ENCODE measurements at regions not wholly inside any gene's neighbourhood (a gene's known extent, or its start where the extent isn't known, plus 50 kb on each side); places are given as distances from the start of the nearest gene placed in this dataset.

DNA sequence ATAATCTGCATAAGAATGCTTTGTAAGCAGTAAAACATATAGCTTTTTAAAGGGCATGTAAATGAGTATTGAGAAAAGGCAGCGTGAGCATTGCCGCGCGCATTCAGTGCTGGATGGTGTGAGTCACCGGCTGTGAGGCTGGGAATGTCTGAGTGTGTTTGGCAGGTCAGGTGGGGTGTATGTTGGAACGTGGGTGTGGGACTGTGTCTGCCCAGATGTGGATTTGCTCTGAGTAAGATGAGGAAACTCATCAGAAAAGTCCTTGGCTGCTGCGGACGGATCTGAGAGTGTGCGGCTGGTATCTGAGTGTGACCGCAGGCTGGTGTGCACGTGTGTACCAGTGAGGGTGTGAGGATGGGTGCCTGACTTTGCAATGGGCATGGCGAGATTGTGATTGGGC, 66.2 kb upstream of the NECTIN1 start:
- TF ChIP-seq, protein P1, sequence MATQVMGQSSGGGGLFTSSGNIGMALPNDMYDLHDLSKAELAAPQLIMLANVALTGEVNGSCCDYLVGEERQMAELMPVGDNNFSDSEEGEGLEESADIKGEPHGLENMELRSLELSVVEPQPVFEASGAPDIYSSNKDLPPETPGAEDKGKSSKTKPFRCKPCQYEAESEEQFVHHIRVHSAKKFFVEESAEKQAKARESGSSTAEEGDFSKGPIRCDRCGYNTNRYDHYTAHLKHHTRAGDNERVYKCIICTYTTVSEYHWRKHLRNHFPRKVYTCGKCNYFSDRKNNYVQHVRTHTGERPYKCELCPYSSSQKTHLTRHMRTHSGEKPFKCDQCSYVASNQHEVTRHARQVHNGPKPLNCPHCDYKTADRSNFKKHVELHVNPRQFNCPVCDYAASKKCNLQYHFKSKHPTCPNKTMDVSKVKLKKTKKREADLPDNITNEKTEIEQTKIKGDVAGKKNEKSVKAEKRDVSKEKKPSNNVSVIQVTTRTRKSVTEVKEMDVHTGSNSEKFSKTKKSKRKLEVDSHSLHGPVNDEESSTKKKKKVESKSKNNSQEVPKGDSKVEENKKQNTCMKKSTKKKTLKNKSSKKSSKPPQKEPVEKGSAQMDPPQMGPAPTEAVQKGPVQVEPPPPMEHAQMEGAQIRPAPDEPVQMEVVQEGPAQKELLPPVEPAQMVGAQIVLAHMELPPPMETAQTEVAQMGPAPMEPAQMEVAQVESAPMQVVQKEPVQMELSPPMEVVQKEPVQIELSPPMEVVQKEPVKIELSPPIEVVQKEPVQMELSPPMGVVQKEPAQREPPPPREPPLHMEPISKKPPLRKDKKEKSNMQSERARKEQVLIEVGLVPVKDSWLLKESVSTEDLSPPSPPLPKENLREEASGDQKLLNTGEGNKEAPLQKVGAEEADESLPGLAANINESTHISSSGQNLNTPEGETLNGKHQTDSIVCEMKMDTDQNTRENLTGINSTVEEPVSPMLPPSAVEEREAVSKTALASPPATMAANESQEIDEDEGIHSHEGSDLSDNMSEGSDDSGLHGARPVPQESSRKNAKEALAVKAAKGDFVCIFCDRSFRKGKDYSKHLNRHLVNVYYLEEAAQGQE (IDR thresholded peaks at IDR 0.05; ENCODE audit: unreplicated experiment) = no peak
- no peak for TF ChIP-seq JUNB (IDR thresholded peaks at IDR 0.05; ENCODE audit: unreplicated experiment)
- TF ChIP-seq, protein P2, sequence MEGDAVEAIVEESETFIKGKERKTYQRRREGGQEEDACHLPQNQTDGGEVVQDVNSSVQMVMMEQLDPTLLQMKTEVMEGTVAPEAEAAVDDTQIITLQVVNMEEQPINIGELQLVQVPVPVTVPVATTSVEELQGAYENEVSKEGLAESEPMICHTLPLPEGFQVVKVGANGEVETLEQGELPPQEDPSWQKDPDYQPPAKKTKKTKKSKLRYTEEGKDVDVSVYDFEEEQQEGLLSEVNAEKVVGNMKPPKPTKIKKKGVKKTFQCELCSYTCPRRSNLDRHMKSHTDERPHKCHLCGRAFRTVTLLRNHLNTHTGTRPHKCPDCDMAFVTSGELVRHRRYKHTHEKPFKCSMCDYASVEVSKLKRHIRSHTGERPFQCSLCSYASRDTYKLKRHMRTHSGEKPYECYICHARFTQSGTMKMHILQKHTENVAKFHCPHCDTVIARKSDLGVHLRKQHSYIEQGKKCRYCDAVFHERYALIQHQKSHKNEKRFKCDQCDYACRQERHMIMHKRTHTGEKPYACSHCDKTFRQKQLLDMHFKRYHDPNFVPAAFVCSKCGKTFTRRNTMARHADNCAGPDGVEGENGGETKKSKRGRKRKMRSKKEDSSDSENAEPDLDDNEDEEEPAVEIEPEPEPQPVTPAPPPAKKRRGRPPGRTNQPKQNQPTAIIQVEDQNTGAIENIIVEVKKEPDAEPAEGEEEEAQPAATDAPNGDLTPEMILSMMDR (conservative IDR thresholded peaks at IDR 0.05; ENCODE audit: low read depth in 2 of 2) = no peak
- TF ChIP-seq ZNF114 (CRISPR knock-in tag; IDR thresholded peaks at IDR 0.05) = no peak
- TF ChIP-seq ZNF462 (CRISPR knock-in tag; IDR thresholded peaks at IDR 0.05) = no peak
- TF ChIP-seq EZH2 (IDR thresholded peaks at IDR 0.05; ENCODE audit: low read depth, unreplicated experiment) = no peak
- no peak for TF ChIP-seq POLR2AphosphoS5 (IDR thresholded peaks at IDR 0.05; ENCODE audit: low read depth)
- no peak for TF ChIP-seq EZH2phosphoT487 (IDR thresholded peaks at IDR 0.05; ENCODE audit: unreplicated experiment)
- TF ChIP-seq CREB1 (CRISPR knock-in tag; IDR thresholded peaks at IDR 0.05; ENCODE audit: low read depth) = no peak
- TF ChIP-seq NANOG (IDR thresholded peaks at IDR 0.05; ENCODE audit: borderline replicate concordance) = no peak
- TF ChIP-seq ZNF331 (CRISPR knock-in tag; IDR thresholded peaks at IDR 0.05; ENCODE audit: low read depth) = no peak
